Stimulated activated CD4-positive, alpha-beta T cell treated with anti-CD3 and anti-CD28 coated beads, TNF-alpha, amount 100 ng/mL, for 4 hours (primary cell): ENCODE measurements at regions not wholly inside any gene's neighbourhood (a gene's known extent, or its start where the extent isn't known, plus 50 kb on each side); places are given as distances from the start of the nearest gene placed in this dataset.

Experiments used
- DNase-seq, 3 experiments: peaks; one replicate each; pipeline ENCODE4 v3.0.0-alpha.2; 2020; ENCODE audit warnings: low read depth in 3 of 3

- no peak for DNase-seq
Measured at GRCh38 chr2:238635647-238636051, 208.9 kb downstream of the ASB1 start.

GRCh38 chr2:238636269-238637073 lies 209.7 kb downstream of the ASB1 start:
- DNase-seq = no peak

GRCh38 chr2:238638100-238638981 lies 209.5 kb upstream of the TWIST2 start:
- DNase-seq = no peak

- DNase-seq = no peak
Measured at GRCh38 chr2:238638982-238639628, 208.8 kb upstream of the TWIST2 start.

- no peak for DNase-seq
Measured at GRCh38 chr2:238640486-238640885, 207.4 kb upstream of the TWIST2 start.

- no peak for DNase-seq
Measured at GRCh38 chr2:238642973-238643372, 204.9 kb upstream of the TWIST2 start.

GRCh38 chr2:238643400-238643907 lies 204.4 kb upstream of the TWIST2 start:
- no peak for DNase-seq

GRCh38 chr2:238644095-238645081 lies 203.5 kb upstream of the TWIST2 start:
- DNase-seq = no peak

- no peak for DNase-seq
Measured at GRCh38 chr2:238645095-238645494, 202.8 kb upstream of the TWIST2 start.

GRCh38 chr2:238645716-238646115 lies 202.2 kb upstream of the TWIST2 start:
- DNase-seq = no peak

- no peak for DNase-seq
Measured at GRCh38 chr2:238646281-238646680, 201.6 kb upstream of the TWIST2 start.

- no peak for DNase-seq
Measured at GRCh38 chr2:238646803-238647202, 201.1 kb upstream of the TWIST2 start.

- DNase-seq = no peak
Measured at GRCh38 chr2:238649123-238649522, 198.8 kb upstream of the TWIST2 start.

- DNase-seq = no peak
Measured at GRCh38 chr2:238649936-238650518, 197.9 kb upstream of the TWIST2 start.

- no peak for DNase-seq
Measured at GRCh38 chr2:238650536-238650935, 197.3 kb upstream of the TWIST2 start.

GRCh38 chr2:238651306-238652052 lies 196.4 kb upstream of the TWIST2 start:
- DNase-seq = no peak

- no peak for DNase-seq
Measured at GRCh38 chr2:238652053-238652770, 195.7 kb upstream of the TWIST2 start.

GRCh38 chr2:238652771-238653157 lies 195.1 kb upstream of the TWIST2 start:
- no peak for DNase-seq

- DNase-seq = no peak
Measured at GRCh38 chr2:238653431-238654109, 194.3 kb upstream of the TWIST2 start.
